ENCODE measurements at regions not wholly inside any gene's neighbourhood (a gene's known extent, or its start where the extent isn't known, plus 50 kb on each side); places are given as distances from the start of the nearest gene placed in this dataset.

DNA sequence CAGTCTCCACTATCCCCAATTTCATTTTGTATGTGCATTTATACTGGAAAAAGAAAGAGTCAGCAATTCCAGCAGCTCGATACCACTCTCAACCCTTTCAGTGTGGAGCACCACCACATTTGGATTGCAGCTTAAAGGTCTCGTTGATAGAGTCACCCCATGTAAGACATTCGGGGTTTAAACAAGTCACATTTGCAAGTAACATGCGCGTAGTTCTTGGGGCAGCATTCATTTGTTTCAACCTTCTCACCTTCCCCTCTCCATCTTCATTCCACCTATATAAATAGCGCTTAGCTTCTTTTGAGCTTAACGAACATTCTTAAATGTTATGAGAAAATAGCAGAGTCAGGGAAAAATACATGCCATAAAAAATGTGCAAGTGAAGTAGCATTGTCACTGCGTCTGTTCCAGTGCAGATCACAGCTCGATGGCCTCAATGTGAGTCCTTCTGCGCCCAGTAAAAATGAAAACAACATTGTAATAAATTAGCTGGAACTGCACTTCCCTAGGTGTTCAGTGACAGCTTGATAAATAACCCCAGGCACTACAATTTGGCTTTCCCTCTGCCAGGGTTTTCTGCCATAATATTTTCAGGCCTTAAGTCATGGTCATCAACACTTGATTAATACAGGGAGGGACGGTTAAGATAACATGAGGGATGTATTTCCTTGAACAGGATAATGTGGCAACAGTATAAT lies 737.8 kb upstream of the NRSN1 start:
- no peak overlapping the region for H3K27ac Mint-ChIP-seq
- no peak for DNase-seq
- ChIA-PET CTCF (no interaction called here), POLR2A (no interaction called here)
- H3K4me1 Mint-ChIP-seq, result no peaks in the 10 kb centered on the region
- H3K36me3 Mint-ChIP-seq (ENCODE audit: low read depth), result no peaks in the 10 kb centered on the region
- no peaks in the 10 kb centered on the region for H3K27me3 Mint-ChIP-seq
- ATAC-seq, result no peak
- intact Hi-C loops (cut with DNase I, micrococcal nuclease), result no loop called here
- no peaks in the 10 kb centered on the region for H3K9me3 Mint-ChIP-seq (ENCODE audit: low read depth)
- H3K4me3 Mint-ChIP-seq, result no peak overlapping the region

GRCh38 chr6:23389386-23389785 lies 736.6 kb upstream of the NRSN1 start:
- ChIA-PET POLR2A (no interaction called here), CTCF (no interaction called here)
- no peak for DNase-seq
- H3K36me3 Mint-ChIP-seq (ENCODE audit: low read depth), result no peaks in the 10 kb centered on the region
- ATAC-seq, result no peak
- no peak overlapping the region for H3K27ac Mint-ChIP-seq
- H3K9me3 Mint-ChIP-seq (ENCODE audit: low read depth), result no peaks in the 10 kb centered on the region
- H3K4me1 Mint-ChIP-seq, result no peaks in the 10 kb centered on the region
- no peak overlapping the region for H3K4me3 Mint-ChIP-seq
- intact Hi-C loops (cut with DNase I, micrococcal nuclease), result no loop called here
- no peaks in the 10 kb centered on the region for H3K27me3 Mint-ChIP-seq

- Mint-ChIP-seq H3K27me3 (no peaks in the 10 kb centered on the region), H3K4me1 (no peaks in the 10 kb centered on the region), H3K9me3 (ENCODE audit: low read depth) (no peaks in the 10 kb centered on the region), H3K36me3 (ENCODE audit: low read depth) (no peaks in the 10 kb centered on the region), H3K27ac (no peak overlapping the region), H3K4me3 (no peak overlapping the region)
- ATAC-seq (no peak), DNase-seq (no peak)
- ChIA-PET POLR2A (no interaction called here), CTCF (no interaction called here)
- intact Hi-C loops (cut with DNase I, micrococcal nuclease), result no loop called here
These were observed 735.8 kb upstream of the NRSN1 start for GRCh38 chr6:23390221-23390620.

DNA sequence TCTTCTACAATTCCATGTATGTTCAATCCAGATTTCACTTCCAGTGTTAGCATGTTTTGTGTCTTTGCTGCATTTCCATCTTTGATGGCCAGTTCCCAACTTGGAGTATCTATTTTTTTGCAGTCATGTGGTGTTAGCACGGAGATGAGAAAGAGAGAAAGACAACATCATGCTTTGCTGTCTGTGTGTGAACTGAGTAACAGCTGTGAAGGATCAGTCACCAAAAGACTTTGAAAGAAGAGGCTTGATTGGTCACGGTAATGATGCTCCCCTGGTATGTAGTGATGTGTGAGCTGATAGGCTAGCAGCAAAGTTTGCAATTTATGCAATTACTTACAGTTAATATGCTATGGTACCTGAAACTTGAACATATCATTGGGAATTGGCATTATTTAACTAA lies 731.3 kb upstream of the NRSN1 start:
- ChIA-PET CTCF (no interaction called here), POLR2A (no interaction called here)
- no peak for DNase-seq
- ATAC-seq, result no peak
- no peak overlapping the region for H3K27ac Mint-ChIP-seq
- no peaks in the 10 kb centered on the region for H3K27me3 Mint-ChIP-seq
- H3K4me1 Mint-ChIP-seq, result no peaks in the 10 kb centered on the region
- no peak overlapping the region for H3K4me3 Mint-ChIP-seq
- H3K36me3 Mint-ChIP-seq (ENCODE audit: low read depth), result no peaks in the 10 kb centered on the region
- H3K9me3 Mint-ChIP-seq (ENCODE audit: low read depth), result no peaks in the 10 kb centered on the region
- intact Hi-C loops (cut with DNase I, micrococcal nuclease), result no loop called here

DNA sequence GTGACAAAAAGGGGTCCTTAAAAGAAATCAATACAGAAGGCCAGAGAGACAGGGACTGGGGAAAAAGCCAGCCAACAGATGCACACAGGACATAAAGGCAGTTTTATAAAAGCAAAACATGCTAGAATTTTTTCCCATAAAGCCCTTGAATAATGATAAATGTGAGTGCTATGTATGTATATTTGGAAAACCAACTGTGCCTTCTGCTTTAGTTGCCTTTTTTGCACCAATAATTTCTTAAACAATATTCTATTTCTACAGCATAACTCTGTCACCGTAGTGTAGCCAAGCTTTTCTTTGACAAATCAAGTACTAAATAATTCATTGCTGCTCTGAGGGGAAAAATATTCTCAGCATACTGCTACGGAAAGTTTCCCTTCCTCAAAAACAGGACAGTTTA lies 730.6 kb upstream of the NRSN1 start:
- no peak for DNase-seq
- Mint-ChIP-seq H3K4me3 (no peak overlapping the region), H3K9me3 (ENCODE audit: low read depth) (no peaks in the 10 kb centered on the region), H3K36me3 (ENCODE audit: low read depth) (no peaks in the 10 kb centered on the region), H3K4me1 (no peaks in the 10 kb centered on the region), H3K27ac (no peak overlapping the region), H3K27me3 (no peaks in the 10 kb centered on the region)
- intact Hi-C loops (cut with DNase I, micrococcal nuclease), result no loop called here
- no peak for ATAC-seq
- ChIA-PET CTCF (no interaction called here), POLR2A (no interaction called here)

DNA sequence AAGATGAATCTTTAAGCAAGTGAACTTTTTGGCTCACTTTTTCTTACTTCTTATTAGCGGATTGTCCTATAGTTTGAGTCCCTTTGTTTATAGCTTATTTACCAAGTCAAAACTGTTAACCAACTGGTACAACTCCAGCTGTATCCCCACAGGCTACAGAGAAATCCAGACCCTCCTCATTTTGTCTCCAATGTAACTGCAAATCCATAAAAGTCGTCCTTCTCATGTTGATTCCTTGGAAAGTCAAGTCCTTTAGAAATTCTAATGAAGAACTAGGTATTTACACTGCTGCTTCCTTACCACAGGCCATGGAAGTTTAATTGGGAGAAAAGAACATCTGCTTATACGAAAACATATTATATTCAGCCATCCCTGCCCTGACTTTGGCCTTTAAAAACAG lies 729.1 kb upstream of the NRSN1 start:
- Mint-ChIP-seq H3K9me3 (ENCODE audit: low read depth) (no peaks in the 10 kb centered on the region), H3K4me1 (no peaks in the 10 kb centered on the region), H3K36me3 (ENCODE audit: low read depth) (no peaks in the 10 kb centered on the region), H3K27me3 (no peaks in the 10 kb centered on the region), H3K27ac (no peak overlapping the region), H3K4me3 (no peak overlapping the region)
- POLR2A ChIA-PET, result no interaction called here
- intact Hi-C loops (cut with DNase I, micrococcal nuclease), result no loop called here
- CTCF ChIA-PET, result no interaction called here
- ATAC-seq (no peak), DNase-seq (no peak)

- CTCF ChIA-PET, result no interaction called here
- Mint-ChIP-seq H3K27ac (no peak overlapping the region), H3K4me3 (no peak overlapping the region), H3K9me3 (ENCODE audit: low read depth) (no peaks in the 10 kb centered on the region), H3K4me1 (no peaks in the 10 kb centered on the region), H3K27me3 (no peaks in the 10 kb centered on the region), H3K36me3 (ENCODE audit: low read depth) (no peaks in the 10 kb centered on the region)
- POLR2A ChIA-PET, result no interaction called here
- ATAC-seq, result no peak
- DNase-seq, result no peak
- intact Hi-C loops (cut with DNase I, micrococcal nuclease), result no loop called here
These were observed 722.6 kb upstream of the NRSN1 start for GRCh38 chr6:23403460-23403859.

- ChIA-PET CTCF (no interaction called here), POLR2A (no interaction called here)
- no peak overlapping the region for H3K27ac Mint-ChIP-seq
- H3K36me3 Mint-ChIP-seq (ENCODE audit: low read depth), result no peaks in the 10 kb centered on the region
- ATAC-seq (no peak), DNase-seq (no peak)
- intact Hi-C loops (cut with DNase I, micrococcal nuclease), result no loop called here
- no peak overlapping the region for H3K4me3 Mint-ChIP-seq
- no peaks in the 10 kb centered on the region for H3K27me3 Mint-ChIP-seq
- no peaks in the 10 kb centered on the region for H3K9me3 Mint-ChIP-seq (ENCODE audit: low read depth)
- no peaks in the 10 kb centered on the region for H3K4me1 Mint-ChIP-seq
These were observed 716.5 kb upstream of the NRSN1 start for GRCh38 chr6:23409531-23409930.

DNA sequence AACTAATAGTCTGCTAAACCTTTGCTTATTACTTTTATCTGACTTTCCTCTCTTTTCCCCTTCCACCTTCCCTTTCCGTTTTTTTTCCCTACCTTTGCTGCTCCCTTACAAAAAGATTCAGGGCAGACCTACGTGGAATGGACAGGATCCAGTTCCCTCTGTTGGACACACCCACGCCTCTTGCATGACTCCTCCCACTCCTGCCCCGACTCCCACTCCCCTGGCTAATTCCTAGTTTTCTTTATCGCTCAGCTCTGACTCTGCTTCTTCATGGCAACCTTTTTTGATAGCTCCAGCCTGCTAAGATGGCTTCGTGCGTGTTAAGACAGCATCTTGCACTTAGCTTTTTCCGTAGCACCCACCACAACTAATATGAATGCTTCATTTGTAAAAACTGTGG lies 715.6 kb upstream of the NRSN1 start:
- Mint-ChIP-seq H3K4me3 (no peak overlapping the region), H3K4me1 (no peaks in the 10 kb centered on the region), H3K27ac (no peak overlapping the region), H3K9me3 (ENCODE audit: low read depth) (no peaks in the 10 kb centered on the region), H3K36me3 (ENCODE audit: low read depth) (no peaks in the 10 kb centered on the region), H3K27me3 (no peaks in the 10 kb centered on the region)
- DNase-seq (no peak), ATAC-seq (no peak)
- CTCF ChIA-PET, result no interaction called here
- intact Hi-C loops (cut with DNase I, micrococcal nuclease), result no loop called here
- POLR2A ChIA-PET, result no interaction called here

DNA sequence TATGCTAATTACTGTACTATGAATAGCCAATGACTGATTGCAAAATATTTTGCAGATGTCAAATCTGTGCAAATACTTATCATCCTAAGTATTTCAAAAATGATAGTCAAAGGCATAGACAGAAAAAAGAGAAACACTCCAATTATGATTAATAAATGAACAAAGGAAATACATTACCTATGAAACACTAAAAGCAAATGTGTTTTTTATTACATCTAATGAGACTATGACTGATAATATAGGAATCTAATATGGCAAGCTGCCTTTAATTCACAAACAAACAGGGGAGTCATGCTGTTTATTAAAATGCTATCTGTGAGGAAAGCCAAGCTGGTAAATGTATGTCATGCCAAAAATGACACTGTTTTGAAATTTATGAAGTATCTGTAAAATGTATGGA lies 713.2 kb upstream of the NRSN1 start:
- DNase-seq (no peak), ATAC-seq (no peak)
- intact Hi-C loops (cut with DNase I, micrococcal nuclease), result no loop called here
- ChIA-PET POLR2A (no interaction called here), CTCF (no interaction called here)
- Mint-ChIP-seq H3K4me3 (no peak overlapping the region), H3K36me3 (ENCODE audit: low read depth) (no peaks in the 10 kb centered on the region), H3K4me1 (no peaks in the 10 kb centered on the region), H3K27me3 (no peaks in the 10 kb centered on the region), H3K9me3 (ENCODE audit: low read depth) (no peaks in the 10 kb centered on the region), H3K27ac (no peak overlapping the region)

DNA sequence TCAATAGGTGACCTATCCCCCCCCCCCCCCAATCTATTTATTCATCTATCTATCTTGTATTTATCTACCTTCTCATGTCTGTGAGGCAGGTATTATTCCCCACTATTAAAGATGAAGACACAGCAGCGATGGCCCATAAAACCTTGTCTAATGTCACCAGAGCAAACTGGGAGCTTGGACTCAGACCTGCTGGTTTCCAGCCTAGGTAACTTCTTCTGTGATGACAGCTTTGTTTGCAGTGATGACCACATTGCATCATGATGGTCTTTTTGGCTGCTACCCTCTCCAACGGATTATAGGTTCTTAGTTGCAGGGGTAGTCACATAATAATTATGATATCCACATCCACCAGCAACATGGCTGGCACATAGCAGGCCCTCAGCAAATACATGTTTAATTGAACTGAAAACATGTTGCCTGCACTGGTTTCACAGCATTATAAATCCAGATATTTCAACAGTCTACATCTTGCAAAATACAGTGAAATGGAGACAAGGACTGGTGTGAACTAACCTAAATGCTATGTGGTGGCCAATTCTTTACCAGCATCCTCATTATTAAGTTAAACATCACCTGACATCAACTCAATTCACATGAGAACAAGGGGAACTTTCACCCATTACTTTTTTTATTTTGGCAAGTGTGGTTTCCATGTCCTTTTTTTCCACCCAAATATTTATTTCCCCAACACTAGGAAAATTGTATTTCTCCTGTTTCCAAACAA lies 712.5 kb upstream of the NRSN1 start:
- CTCF ChIA-PET, result no interaction called here

DNA sequence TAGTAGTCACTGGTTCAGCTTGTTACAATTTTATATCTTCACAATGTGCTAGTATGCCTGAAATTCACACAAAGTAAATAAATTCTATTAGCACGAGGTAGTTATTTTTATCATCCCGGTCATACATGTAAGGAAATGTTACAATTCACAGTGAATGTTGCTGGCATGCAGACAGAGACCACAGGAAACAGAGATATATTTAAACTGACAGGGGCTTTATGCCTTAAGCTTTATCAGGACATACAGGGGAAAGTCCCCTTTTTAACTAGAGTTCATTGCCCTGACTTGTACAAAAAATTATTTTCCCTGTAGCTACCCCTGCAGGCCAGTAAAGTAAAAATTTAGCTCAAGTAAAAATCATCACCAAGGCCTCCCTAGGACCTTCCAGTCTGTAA lies 712.0 kb upstream of the NRSN1 start:
- DNase-seq (no peak), ATAC-seq (no peak)
- intact Hi-C loops (cut with DNase I, micrococcal nuclease), result no loop called here
- no peak overlapping the region for H3K27ac Mint-ChIP-seq
- ChIA-PET POLR2A (no interaction called here), CTCF (interaction anchor here (0.6 to 0.7 kb wide), 2 partner anchors 402 to 597 kb away, joined by 3 read pairs; no protein-coding TSS in a partner anchor)
- H3K9me3 Mint-ChIP-seq (ENCODE audit: low read depth), result no peaks in the 10 kb centered on the region
- no peaks in the 10 kb centered on the region for H3K4me1 Mint-ChIP-seq
- H3K4me3 Mint-ChIP-seq, result no peak overlapping the region
- no peaks in the 10 kb centered on the region for H3K36me3 Mint-ChIP-seq (ENCODE audit: low read depth)
- no peaks in the 10 kb centered on the region for H3K27me3 Mint-ChIP-seq

More for the DNA sequence above, 712.5 kb upstream of the NRSN1 start:
- no peak for DNase-seq
- Mint-ChIP-seq H3K36me3 (ENCODE audit: low read depth) (no peaks in the 10 kb centered on the region), H3K27me3 (no peaks in the 10 kb centered on the region), H3K27ac (no peak overlapping the region), H3K9me3 (ENCODE audit: low read depth) (no peaks in the 10 kb centered on the region), H3K4me1 (no peaks in the 10 kb centered on the region), H3K4me3 (no peak overlapping the region)
- intact Hi-C loops (cut with DNase I, micrococcal nuclease), result no loop called here
- no peak for ATAC-seq
- POLR2A ChIA-PET, result no interaction called here

Measured in activated CD4-positive, alpha-beta T cell treated with anti-CD3 and anti-CD28 coated beads for 36 hours (primary cell).